ENCODE measurements at regions not wholly inside any gene's neighbourhood (a gene's known extent, or its start where the extent isn't known, plus 50 kb on each side); places are given as distances from the start of the nearest gene placed in this dataset.

GRCh38 chr3:187916072-187916471 lies 170.8 kb upstream of the BCL6 start:
- Histone ChIP-seq H3K4me3 (no peak overlapping the region), H3K9me3 (no peaks in the 10 kb centered on the region)
- intact Hi-C loops (cut with DNase I) = no loop called here

GRCh38 chr3:187918081-187918644 lies 172.9 kb upstream of the BCL6 start:
- Histone ChIP-seq H3K4me3 (no peak overlapping the region), H3K36me3 (no peaks in the 10 kb centered on the region), H3K27ac (peak overlapping the region in 1 of 2 donors; percentile 74), H3K27me3 (no peaks in the 10 kb centered on the region), H3K9me3 (no peaks in the 10 kb centered on the region), H3K4me1 (peaks cover 0 to 47% of the 10 kb centered on the region in 2 donors)
- intact Hi-C loops (cut with DNase I) = no loop called here
- TF ChIP-seq CTCF (IDR thresholded peaks at IDR 0.05) = no peak
- ATAC-seq (no peak), DNase-seq (no peak)

More at GRCh38 chr3:187916072-187916471, 170.8 kb upstream of the BCL6 start:
- Histone ChIP-seq H3K27me3 (no peaks in the 10 kb centered on the region), H3K4me1 (peaks cover 0 to 45% of the 10 kb centered on the region in 2 donors), H3K36me3 (no peaks in the 10 kb centered on the region), H3K27ac (no peak overlapping the region)
- no peak for ATAC-seq
- no peak for TF ChIP-seq CTCF (IDR thresholded peaks at IDR 0.05)
- DNase-seq = no peak

GRCh38 chr3:187919048-187919447 lies 173.8 kb upstream of the BCL6 start:
- Histone ChIP-seq H3K27me3 (no peaks in the 10 kb centered on the region), H3K4me3 (no peak overlapping the region), H3K27ac (peak overlapping the region in 1 of 2 donors; percentile 74), H3K4me1 (peaks cover 0 to 47% of the 10 kb centered on the region in 2 donors), H3K36me3 (no peaks in the 10 kb centered on the region), H3K9me3 (no peaks in the 10 kb centered on the region)
- intact Hi-C loops (cut with DNase I) = no loop called here
- TF ChIP-seq CTCF (IDR thresholded peaks at IDR 0.05) = no peak
- DNase-seq (no peak), ATAC-seq (peak; percentile 44)

GRCh38 chr3:187919544-187919943 lies 174.3 kb upstream of the BCL6 start:
- Histone ChIP-seq H3K9me3 (peaks cover 0 to 5% of the 10 kb centered on the region in 2 donors), H3K27me3 (no peaks in the 10 kb centered on the region), H3K27ac (peak overlapping the region in 1 of 2 donors; percentile 74), H3K4me3 (no peak overlapping the region), H3K36me3 (no peaks in the 10 kb centered on the region), H3K4me1 (peaks cover 0 to 47% of the 10 kb centered on the region in 2 donors)
- ATAC-seq (peak; percentile 32), DNase-seq (no peak)
- TF ChIP-seq CTCF (IDR thresholded peaks at IDR 0.05) = no peak
- intact Hi-C loops (cut with DNase I) = no loop called here

- peak overlapping the region in 1 of 2 donors; percentile 74 for H3K27ac ChIP-seq
These were observed 174.8 kb upstream of the BCL6 start for GRCh38 chr3:187920030-187920429.

More at GRCh38 chr3:187920030-187920429, 174.8 kb upstream of the BCL6 start:
- DNase-seq (no peak), ATAC-seq (no peak)
- H3K27me3 ChIP-seq = no peaks in the 10 kb centered on the region
- H3K4me1 ChIP-seq = peaks cover 0 to 45% of the 10 kb centered on the region in 2 donors
- H3K36me3 ChIP-seq = no peaks in the 10 kb centered on the region
- H3K4me3 ChIP-seq = no peak overlapping the region
- no peak for TF ChIP-seq CTCF (IDR thresholded peaks at IDR 0.05)
- intact Hi-C loops (cut with DNase I) = no loop called here
- peaks cover 0 to 10% of the 10 kb centered on the region in 2 donors for H3K9me3 ChIP-seq
